Adrenal gland (tissue), 9 donors: ENCODE measurements at regions not wholly inside any gene's neighbourhood (a gene's known extent, or its start where the extent isn't known, plus 50 kb on each side); places are given as distances from the start of the nearest gene placed in this dataset.
"Not testable (repeated sequence)": the region's sequence is repeated elsewhere in the genome, so short reads cannot be mapped to it uniquely, and the experiment has no call there.

ENCODE experiments used
- DNase-seq, 7 donors: peaks; one replicate each; pipeline ENCODE4 v3.0.0-alpha.2; 2019 to 2020
- H3K27ac ChIP-seq, 5 donors: fragments of 200-600 bp; sonication (generic) in 4 of 5; 1 replicate in 3 of 5; 2 replicates in 2 of 5; pipeline versions ENCODE4 v1.5.1 to v1.8.0; 2016 to 2020; ENCODE audit warnings: mild to moderate bottlenecking in 1 of 5
- H3K27me3 ChIP-seq: fragments of 200-600 bp; 2 replicates; pipeline ENCODE4 v1.8.0; 2021
- H3K36me3 ChIP-seq, 2 donors: fragments of 200-600 bp; replicated peaks in 1 of 2; 1 replicate in 1 of 2; 2 replicates in 1 of 2; pipeline versions ENCODE4 v1.5.1 to v1.8.0; 2018 to 2022
- H3K4me1 ChIP-seq, 2 donors: fragments of 200-600 bp; replicated peaks in 1 of 2; 1 replicate in 1 of 2; 2 replicates in 1 of 2; pipeline versions ENCODE4 v1.5.1 to v1.8.0; 2018 to 2021
- H3K4me3 ChIP-seq, 4 donors: fragments of 200-600 bp; sonication (generic) in 3 of 4; one replicate each; pipeline ENCODE4 v1.5.1; 2016 to 2018
- H3K9me3 ChIP-seq, 3 donors: fragments of 200-600 bp; sonication (generic) in 1 of 3; replicated peaks in 1 of 3; 1 replicate in 2 of 3; 2 replicates in 1 of 3; pipeline versions ENCODE4 v1.5.1 to v1.8.0; 2016 to 2021
- CTCF ChIP-seq, 6 experiments: fragments of 450-650 bp in 4 of 6; fragments of 200-600 bp in 2 of 6; sonication (generic) in 1 of 6; IDR thresholded peaks; 1 replicate in 5 of 6; 2 replicates in 1 of 6; pipeline versions ENCODE4 v1.5.1 to v1.8.0; 2016 to 2021; ENCODE audit warnings: antibody characterized with exemption in 6 of 6, mild to moderate bottlenecking in 2 of 6, moderate library complexity in 1 of 6
- POLR2A ChIP-seq, 2 donors: fragments of 450-650 bp; IDR thresholded peaks; one replicate each; pipeline ENCODE4 v1.6.1; 2017; ENCODE audit warnings: antibody characterized with exemption in 2 of 2, mild to moderate bottlenecking in 2 of 2, moderate library complexity in 1 of 2
- WGBS, 4 donors: extraction: QIAGEN DNeasy Blood & Tissue Kit in 2 of 4; methylation state at CpG; one replicate each; pipeline versions ENCODE4 v1.1.5 to v1.1.7; 2013 to 2017; 5-methylcytosine and 5-hydroxymethylcytosine counted together
- intact Hi-C, 2 donors: fragments of 100-400 bp; cut with DNase I; formaldehyde crosslinking; loops; one replicate each; pipeline versions ENCODE4 v1.14.1 to v1.15.0; 2022 to 2023
- donor health status: healthy with polysubstance abuse.
- donor health status: Bipolar disorder and iron deficiency.
- donor health status: DM: yes; HTN: yes; CAD: no.
- donor health status: DM: no; HTN: no; CAD: no.
- donor health status: DM: no; HTN: no; CAD: no.

GRCh38 chr3:36077320-36077719, 303.0 kb upstream of the STAC start:
- H3K9me3 ChIP-seq: no peaks in the 10 kb centered on the region
- intact Hi-C loops: no loop called here
- no peak for DNase-seq
- TF ChIP-seq POLR2A (IDR thresholded peaks at IDR 0.05) (no peak), CTCF (IDR thresholded peaks at IDR 0.05) (no peak)
- WGBS, 4 donors: 69 to 82% (median 77%) methylated on average over 5 of the region's 5 CpGs
- H3K4me3 ChIP-seq: no peak overlapping the region
- H3K4me1 ChIP-seq: no peaks in the 10 kb centered on the region
- H3K27me3 ChIP-seq: no peaks in the 10 kb centered on the region
- H3K36me3 ChIP-seq: no peaks in the 10 kb centered on the region
- H3K27ac ChIP-seq: no peak overlapping the region

- H3K4me3 ChIP-seq, intact Hi-C loops, DNase-seq, H3K36me3 ChIP-seq, H3K27ac ChIP-seq, H3K4me1 ChIP-seq, H3K27me3 ChIP-seq, H3K9me3 ChIP-seq: not testable (repeated sequence)
- WGBS, 4 donors: 84 to 91% (median 86%) methylated on average over 12 of the region's 12 CpGs
Measured at GRCh38 chr3:36082958-36083357, 297.3 kb upstream of the STAC start.

DNA sequence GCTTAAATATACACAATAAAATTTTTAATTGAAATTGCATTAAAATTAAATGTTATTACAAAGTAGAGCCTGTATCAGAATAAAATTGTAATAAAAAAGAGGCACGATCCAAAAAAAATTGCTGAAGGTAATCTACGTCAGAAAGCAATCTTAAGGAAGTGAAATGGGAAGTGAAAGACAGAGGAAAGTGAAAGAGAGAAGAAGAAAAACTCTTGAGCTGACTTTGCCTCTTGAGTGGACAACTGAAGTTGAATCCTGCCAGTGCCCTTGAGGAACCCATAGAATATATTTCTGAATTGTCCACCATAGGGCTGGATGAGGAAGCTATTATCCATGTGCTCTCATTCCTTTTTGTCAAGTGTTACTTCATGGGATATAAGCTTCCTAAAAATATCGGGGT, 285.1 kb upstream of the STAC start:
- no peak for TF ChIP-seq CTCF (IDR thresholded peaks at IDR 0.05)
- TF ChIP-seq POLR2A (IDR thresholded peaks at IDR 0.05): no peak
- no peaks in the 10 kb centered on the region for H3K9me3 ChIP-seq
- WGBS, 4 donors: 75 to 88% (median 77%) methylated on average over 3 of the region's 3 CpGs
- intact Hi-C loops: no loop called here
- no peaks in the 10 kb centered on the region for H3K4me1 ChIP-seq
- H3K27me3 ChIP-seq: no peaks in the 10 kb centered on the region
- no peak overlapping the region for H3K27ac ChIP-seq
- no peaks in the 10 kb centered on the region for H3K36me3 ChIP-seq
- H3K4me3 ChIP-seq: no peak overlapping the region
- no peak for DNase-seq

- Histone ChIP-seq H3K9me3 (no peaks in the 10 kb centered on the region), H3K27me3 (no peaks in the 10 kb centered on the region), H3K4me3 (no peak overlapping the region), H3K4me1 (no peaks in the 10 kb centered on the region), H3K27ac (no peak overlapping the region), H3K36me3 (no peaks in the 10 kb centered on the region)
- TF ChIP-seq POLR2A (IDR thresholded peaks at IDR 0.05) (no peak), CTCF (IDR thresholded peaks at IDR 0.05) (no peak)
- intact Hi-C loops: no loop called here
- DNase-seq: no peak
- WGBS, 4 donors: 85 to 91% (median 87%) methylated on average over 2 of the region's 2 CpGs
Measured at GRCh38 chr3:36097209-36097608, 283.1 kb upstream of the STAC start.

- Histone ChIP-seq H3K4me3 (no peak overlapping the region), H3K4me1 (no peaks in the 10 kb centered on the region), H3K36me3 (no peaks in the 10 kb centered on the region), H3K27me3 (no peaks in the 10 kb centered on the region), H3K9me3 (no peaks in the 10 kb centered on the region), H3K27ac (no peak overlapping the region)
- no peak for DNase-seq
- no peak for TF ChIP-seq CTCF (IDR thresholded peaks at IDR 0.05)
- no peak for TF ChIP-seq POLR2A (IDR thresholded peaks at IDR 0.05)
- intact Hi-C loops: no loop called here
Measured at GRCh38 chr3:36114353-36114752, 266.0 kb upstream of the STAC start.
